PC-3 (cell line): ENCODE measurements at regions not wholly inside any gene's neighbourhood (a gene's known extent, or its start where the extent isn't known, plus 50 kb on each side); places are given as distances from the start of the nearest gene placed in this dataset.

Experiments used
- ATAC-seq: fragments of 200-7000 bp; cut with Tn5 transposase; 2 replicates; pipeline ENCODE4 v1.9.1; 2020; ENCODE audit warnings: mild to moderate bottlenecking, moderate library complexity
- BruUV-seq: library from RNA; stranded (reverse); fragments of 400-500 nt; replicated peaks from 2 replicates; lab custom pipeline; 2021; lab: Mats Ljungman, UMichigan
- CTCF ChIA-PET: fragments of 300-600 bp; sonication (Branson Sonifier 250); formaldehyde crosslinking; loops from one replicate; lab custom pipeline; 2022; ENCODE audit warnings: antibody characterized with exemption; lab: Charles Lee
- POLR2A ChIA-PET: fragments of 300-600 bp; sonication (Branson Sonifier 250); formaldehyde crosslinking; loops from one replicate; lab custom pipeline; 2022; ENCODE audit warnings: antibody characterized with exemption; ENCODE audit not compliant: unreplicated experiment; lab: Charles Lee
- DNase-seq: peaks from one replicate; pipeline ENCODE4 v3.0.0-alpha.2; 2015
- H2AFZ ChIP-seq: fragments of 300-600 bp; sonication (generic); 2 replicates; pipeline ENCODE4 v1.6.0; 2016; ENCODE audit warnings: antibody characterized with exemption, low read length
- H3F3A ChIP-seq: fragments of 300-600 bp; sonication (generic); one replicate; pipeline ENCODE4 v1.6.0; 2017; ENCODE audit warnings: antibody characterized with exemption, low read length, control low read depth, mild to moderate bottlenecking; ENCODE audit not compliant: unreplicated experiment
- H3K27ac ChIP-seq: fragments of 300-600 bp; sonication (generic); 2 replicates; pipeline ENCODE4 v1.5.1; 2016; ENCODE audit warnings: mild to moderate bottlenecking, low read length
- H3K27me3 ChIP-seq: fragments of 300-600 bp; sonication (generic); 2 replicates; pipeline ENCODE4 v1.6.1; 2016; ENCODE audit warnings: low read length, mixed read lengths
- H3K36me3 ChIP-seq: fragments of 300-600 bp; sonication (generic); 2 replicates; pipeline ENCODE4 v1.6.1; 2016; ENCODE audit warnings: low read depth, mixed run types, low read length, mixed read lengths
- H3K4me1 ChIP-seq: fragments of 300-600 bp; sonication (generic); 2 replicates; pipeline ENCODE4 v1.5.1; 2016; ENCODE audit warnings: low read length; ENCODE audit not compliant: insufficient read depth
- H3K4me2 ChIP-seq: fragments of 300-600 bp; sonication (generic); 2 replicates; pipeline ENCODE4 v1.6.0; 2016; ENCODE audit warnings: low read length
- H3K4me3 ChIP-seq: fragments of 300-600 bp; sonication (generic); 2 replicates; pipeline ENCODE4 v1.5.1; 2016; ENCODE audit warnings: mild to moderate bottlenecking, low read length, mixed read lengths
- H3K79me2 ChIP-seq: fragments of 300-600 bp; sonication (generic); 2 replicates; pipeline ENCODE4 v1.6.1; 2017; ENCODE audit warnings: low read length, mixed read lengths
- H3K9ac ChIP-seq: fragments of 300-600 bp; sonication (generic); 2 replicates; pipeline ENCODE4 v1.6.0; 2016; ENCODE audit warnings: mild to moderate bottlenecking, low read length
- H3K9me2 ChIP-seq: fragments of 300-600 bp; sonication (generic); replicated peaks from 2 replicates; pipeline ENCODE4 v1.6.1; 2016; ENCODE audit warnings: mixed run types, low read length, mixed read lengths
- H3K9me3 ChIP-seq: fragments of 300-600 bp; sonication (generic); 2 replicates; pipeline ENCODE4 v1.6.1; 2016; ENCODE audit warnings: low read length, mixed read lengths
- H4K20me1 ChIP-seq: fragments of 300-600 bp; sonication (generic); 2 replicates; pipeline ENCODE4 v1.6.1; 2016; ENCODE audit warnings: low read length, mixed read lengths
- EZH2 ChIP-seq: fragments of 300-600 bp; sonication (generic); IDR thresholded peaks from one replicate; pipeline ENCODE4 v1.6.1; 2017; ENCODE audit warnings: antibody characterized with exemption, mild to moderate bottlenecking, low read length; ENCODE audit not compliant: unreplicated experiment
- EZH2phosphoT487 ChIP-seq: fragments of 300-600 bp; sonication (generic); IDR thresholded peaks from 2 replicates; pipeline ENCODE4 v1.6.1; 2018; ENCODE audit warnings: mild to moderate bottlenecking, antibody characterized with exemption, low read length, borderline replicate concordance
- intact Hi-C: fragments of 100-400 bp; cut with micrococcal nuclease; formaldehyde crosslinking; loops from 2 replicates; pipeline ENCODE4 v1.9.0; 2023
- TF ChIP-seq, protein P1 (sequence below): fragments of 300-600 bp; sonication (generic); conservative IDR thresholded peaks from 2 replicates; pipeline ENCODE4 v1.5.1; 2017; ENCODE audit warnings: antibody characterized with exemption, low read depth, mild to moderate bottlenecking, low read length

- no peaks in the 10 kb centered on the region for H3K27me3 ChIP-seq
Measured at GRCh38 chr12:60967128-60967527, 1293.1 kb upstream of the USP15 start.

GRCh38 chr12:60977966-60978365 lies 1282.2 kb upstream of the USP15 start:
- Histone ChIP-seq H2AFZ (no peak overlapping the region), H3F3A (no peaks in the 10 kb centered on the region), H3K27me3 (no peaks in the 10 kb centered on the region), H3K4me3 (no peak overlapping the region), H3K36me3 (no peaks in the 10 kb centered on the region), H4K20me1 (no peaks in the 10 kb centered on the region), H3K9me2 (no peaks in the 10 kb centered on the region), H3K4me1 (no peaks in the 10 kb centered on the region), H3K9ac (no peak overlapping the region), H3K4me2 (no peak overlapping the region), H3K9me3 (no peaks in the 10 kb centered on the region), H3K79me2 (no peaks in the 10 kb centered on the region), H3K27ac (no peak overlapping the region)
- ChIA-PET CTCF (interaction anchor here (0.7 to 1.0 kb wide), 2 partner anchors 476 to 484 kb away, joined by 4 to 5 read pairs; no protein-coding TSS in a partner anchor), POLR2A (interaction anchor here (0.5 kb wide), 1 partner anchor 1547 kb away, joined by 3 read pairs; no protein-coding TSS in a partner anchor)
- DNase-seq = peak; percentile 24
- TF ChIP-seq, protein P1, sequence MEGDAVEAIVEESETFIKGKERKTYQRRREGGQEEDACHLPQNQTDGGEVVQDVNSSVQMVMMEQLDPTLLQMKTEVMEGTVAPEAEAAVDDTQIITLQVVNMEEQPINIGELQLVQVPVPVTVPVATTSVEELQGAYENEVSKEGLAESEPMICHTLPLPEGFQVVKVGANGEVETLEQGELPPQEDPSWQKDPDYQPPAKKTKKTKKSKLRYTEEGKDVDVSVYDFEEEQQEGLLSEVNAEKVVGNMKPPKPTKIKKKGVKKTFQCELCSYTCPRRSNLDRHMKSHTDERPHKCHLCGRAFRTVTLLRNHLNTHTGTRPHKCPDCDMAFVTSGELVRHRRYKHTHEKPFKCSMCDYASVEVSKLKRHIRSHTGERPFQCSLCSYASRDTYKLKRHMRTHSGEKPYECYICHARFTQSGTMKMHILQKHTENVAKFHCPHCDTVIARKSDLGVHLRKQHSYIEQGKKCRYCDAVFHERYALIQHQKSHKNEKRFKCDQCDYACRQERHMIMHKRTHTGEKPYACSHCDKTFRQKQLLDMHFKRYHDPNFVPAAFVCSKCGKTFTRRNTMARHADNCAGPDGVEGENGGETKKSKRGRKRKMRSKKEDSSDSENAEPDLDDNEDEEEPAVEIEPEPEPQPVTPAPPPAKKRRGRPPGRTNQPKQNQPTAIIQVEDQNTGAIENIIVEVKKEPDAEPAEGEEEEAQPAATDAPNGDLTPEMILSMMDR = peak; percentile 48
- TF ChIP-seq EZH2phosphoT487 = no peak
- no peak for TF ChIP-seq EZH2
- no peak for ATAC-seq
- BruUV-seq = no TSS peak
- intact Hi-C loops = loop anchor here (5.0 to 10.0 kb wide), 2 partner anchors 263 to 476 kb away; no protein-coding TSS in a partner anchor

More at GRCh38 chr12:60967128-60967527, 1293.1 kb upstream of the USP15 start:
- Histone ChIP-seq H2AFZ (no peak overlapping the region), H3K9ac (no peak overlapping the region), H4K20me1 (no peaks in the 10 kb centered on the region), H3K4me2 (no peak overlapping the region), H3K79me2 (no peaks in the 10 kb centered on the region), H3K9me2 (no peaks in the 10 kb centered on the region), H3K4me1 (no peaks in the 10 kb centered on the region), H3F3A (no peaks in the 10 kb centered on the region), H3K27ac (no peak overlapping the region), H3K4me3 (no peak overlapping the region), H3K9me3 (no peaks in the 10 kb centered on the region), H3K36me3 (no peaks in the 10 kb centered on the region)
- ATAC-seq (no peak), DNase-seq (no peak)
- CTCF ChIA-PET = no interaction called here
- BruUV-seq = no TSS peak
- POLR2A ChIA-PET = no interaction called here
- TF ChIP-seq EZH2 = no peak
- TF ChIP-seq EZH2phosphoT487 = no peak
- TF ChIP-seq, protein P1 = no peak
- intact Hi-C loops = no loop called here

- Histone ChIP-seq H3K9me3 (no peaks in the 10 kb centered on the region), H3K9me2 (no peaks in the 10 kb centered on the region), H4K20me1 (no peaks in the 10 kb centered on the region), H3K9ac (no peak overlapping the region), H3K27me3 (no peaks in the 10 kb centered on the region), H3K79me2 (no peaks in the 10 kb centered on the region), H3F3A (no peaks in the 10 kb centered on the region), H3K36me3 (no peaks in the 10 kb centered on the region), H3K4me1 (no peaks in the 10 kb centered on the region), H3K4me3 (no peak overlapping the region), H2AFZ (no peak overlapping the region), H3K4me2 (no peak overlapping the region), H3K27ac (no peak overlapping the region)
- intact Hi-C loops = no loop called here
- CTCF ChIA-PET = no interaction called here
- no TSS peak for BruUV-seq
- POLR2A ChIA-PET = no interaction called here
- TF ChIP-seq, protein P1 = no peak
- DNase-seq (no peak), ATAC-seq (no peak)
Measured at GRCh38 chr12:60980558-60980957, 1279.6 kb upstream of the USP15 start.
